ENCODE measurements at regions not wholly inside any gene's neighbourhood (a gene's known extent, or its start where the extent isn't known, plus 50 kb on each side); places are given as distances from the start of the nearest gene placed in this dataset.

DNA sequence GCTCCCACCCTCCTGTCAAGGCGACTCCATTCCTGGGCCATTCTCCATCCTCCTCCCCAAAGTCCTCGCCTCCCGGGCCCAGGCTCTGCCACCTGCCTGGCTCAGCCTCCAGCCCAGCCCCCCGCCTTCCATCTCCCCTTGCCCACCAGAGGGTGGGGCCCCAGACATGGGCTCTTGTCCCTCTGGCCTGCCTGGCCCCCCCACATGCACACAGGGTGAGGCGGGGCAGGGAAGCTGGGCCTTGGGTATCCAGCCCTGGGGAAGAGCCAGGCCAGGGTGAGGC, 95.2 kb downstream of the YTHDF1 start:
- H3K27ac ChIP-seq (replicated peaks; ENCODE audit: low read length) = no peak overlapping the region
- H3K27me3 ChIP-seq (ENCODE audit: control insufficient read depth in 3 of 3, insufficient read depth in 3 of 3, low read depth in 1 of 3, low read length in 3 of 3) = peaks cover 0 to 67% (median 17%) of the 10 kb centered on the region in 3 experiments
- H3K9me3 ChIP-seq (replicated peaks in 1 of 2; ENCODE audit: control insufficient read depth in 2 of 2, insufficient read depth in 1 of 2, low read depth in 1 of 2, low read length in 2 of 2) = no peaks in the 10 kb centered on the region
- no peak overlapping the region for H4K91ac ChIP-seq (ENCODE audit: low read depth, low read length, poor library complexity)
- no peak overlapping the region for H2BK15ac ChIP-seq (ENCODE audit: low read length)
- no peak overlapping the region for H3K4me3 ChIP-seq (ENCODE audit: low read length in 2 of 2)
- peaks cover 8% of the 10 kb centered on the region for H3K79me1 ChIP-seq (ENCODE audit: low read depth, low read length)
- no peak overlapping the region for H3K18ac ChIP-seq (ENCODE audit: low read length)
- H3K9ac ChIP-seq (ENCODE audit: low read depth, low read length, poor library complexity) = no peak overlapping the region
- H3K4me1 ChIP-seq (ENCODE audit: control insufficient read depth in 2 of 2, insufficient read depth in 1 of 2, low read depth in 1 of 2, low read length in 2 of 2) = peaks cover 4 to 7% of the 10 kb centered on the region in 2 donors
- peak overlapping the region; percentile 51 for H3K23ac ChIP-seq (ENCODE audit: low read depth, low read length, poor library complexity)
- no peak overlapping the region for H2BK12ac ChIP-seq (ENCODE audit: low read length)
- no peak overlapping the region for H2BK120ac ChIP-seq (ENCODE audit: low read depth, low read length)
- no peak overlapping the region for H2AK5ac ChIP-seq (ENCODE audit: low read depth, low read length)
- no peak for DNase-seq (ENCODE audit: low spot score)
- no peak overlapping the region for H3K14ac ChIP-seq (ENCODE audit: low read length)
- H4K8ac ChIP-seq (ENCODE audit: low read depth, low read length) = no peak overlapping the region
- H2BK5ac ChIP-seq (ENCODE audit: low read length) = peak overlapping the region; percentile 60
- no peak overlapping the region for H3K4me2 ChIP-seq (ENCODE audit: insufficient read depth, low read length, poor library complexity, severe bottlenecking)
- WGBS, 2 donors (ENCODE audit: extremely low coverage in 2 of 2, insufficient read length in 2 of 2, insufficient replicate concordance in 1 of 2) = no CpG with 5 or more reads among the region's 5 CpGs
- H2AFZ ChIP-seq (ENCODE audit: low read length) = no peak overlapping the region
- no peak overlapping the region for H3K4ac ChIP-seq (ENCODE audit: low read length)
- no peaks in the 10 kb centered on the region for H3K36me3 ChIP-seq (replicated peaks in 1 of 2; ENCODE audit: control insufficient read depth in 2 of 2, insufficient read depth in 2 of 2, low read length in 2 of 2)

DNA sequence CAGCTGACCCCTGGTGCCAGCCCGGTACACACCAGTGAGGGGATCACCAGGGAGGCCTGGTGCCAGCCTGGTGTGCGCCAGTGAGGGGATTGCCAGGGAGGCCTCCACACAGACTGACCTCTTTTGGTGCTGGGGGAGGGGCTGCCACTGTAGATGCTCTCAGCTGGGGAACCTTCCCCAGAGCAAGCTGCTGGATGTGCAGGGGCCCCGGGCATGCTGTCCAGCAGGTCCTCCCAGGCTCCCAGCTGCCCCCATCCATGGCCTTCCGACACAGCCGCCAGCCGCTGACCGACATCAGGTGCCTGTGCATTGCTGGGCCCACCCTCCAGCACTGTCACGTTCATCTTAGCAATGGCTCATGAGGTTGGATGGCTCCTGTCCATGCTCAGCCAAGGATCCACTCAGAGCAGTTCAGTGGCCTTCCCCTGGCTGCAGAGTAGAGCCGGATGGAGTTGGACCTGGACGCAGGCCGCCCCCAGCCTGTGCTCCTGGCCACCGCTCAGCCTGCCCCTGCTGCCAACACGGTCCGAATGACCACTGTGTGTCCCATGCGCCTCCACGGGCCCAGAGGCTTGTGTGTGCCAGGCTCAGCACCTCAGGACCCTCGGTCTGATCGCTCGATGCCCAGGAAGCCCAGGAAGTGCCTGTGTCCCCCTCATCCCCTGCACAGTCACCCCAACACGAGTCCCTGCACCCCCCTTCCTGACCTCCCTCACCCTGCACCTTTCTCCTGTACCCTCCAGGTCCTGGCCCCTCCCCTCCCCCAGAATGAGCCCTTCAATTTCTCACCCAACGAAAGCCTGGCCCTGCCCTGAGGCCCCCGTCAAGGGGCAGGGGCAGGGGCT, 95.7 kb downstream of the YTHDF1 start:
- Histone ChIP-seq H3K9ac (ENCODE audit: low read depth, low read length, poor library complexity) (no peak overlapping the region), H2BK5ac (ENCODE audit: low read length) (peak overlapping the region; percentile 60), H3K27me3 (ENCODE audit: control insufficient read depth in 3 of 3, insufficient read depth in 3 of 3, low read depth in 1 of 3, low read length in 3 of 3) (peaks cover 0 to 67% (median 21%) of the 10 kb centered on the region in 3 experiments), H2AK5ac (ENCODE audit: low read depth, low read length) (peak overlapping the region; percentile 70), H3K23ac (ENCODE audit: low read depth, low read length, poor library complexity) (no peak overlapping the region), H4K8ac (ENCODE audit: low read depth, low read length) (no peak overlapping the region), H3K79me1 (ENCODE audit: low read depth, low read length) (peaks cover 8% of the 10 kb centered on the region), H3K18ac (ENCODE audit: low read length) (peak overlapping the region; percentile 94), H3K4ac (ENCODE audit: low read length) (no peak overlapping the region), H3K4me2 (ENCODE audit: insufficient read depth, low read length, poor library complexity, severe bottlenecking) (no peak overlapping the region), H3K14ac (ENCODE audit: low read length) (peak overlapping the region; percentile 94), H3K9me3 (replicated peaks in 1 of 2; ENCODE audit: control insufficient read depth in 2 of 2, insufficient read depth in 1 of 2, low read depth in 1 of 2, low read length in 2 of 2) (no peaks in the 10 kb centered on the region), H3K4me1 (ENCODE audit: control insufficient read depth in 2 of 2, insufficient read depth in 1 of 2, low read depth in 1 of 2, low read length in 2 of 2) (peaks cover 4 to 6% of the 10 kb centered on the region in 2 donors), H4K91ac (ENCODE audit: low read depth, low read length, poor library complexity) (no peak overlapping the region), H3K27ac (replicated peaks; ENCODE audit: low read length) (no peak overlapping the region), H2BK120ac (ENCODE audit: low read depth, low read length) (no peak overlapping the region), H3K4me3 (ENCODE audit: low read length in 2 of 2) (peak overlapping the region in 1 of 2 donors; percentile 19), H3K36me3 (replicated peaks in 1 of 2; ENCODE audit: control insufficient read depth in 2 of 2, insufficient read depth in 2 of 2, low read length in 2 of 2) (no peaks in the 10 kb centered on the region), H2BK15ac (ENCODE audit: low read length) (peak overlapping the region; percentile 58), H2AFZ (ENCODE audit: low read length) (no peak overlapping the region), H2BK12ac (ENCODE audit: low read length) (peak overlapping the region; percentile 41)
- no peak for DNase-seq (ENCODE audit: low spot score)
- WGBS, 2 donors (ENCODE audit: extremely low coverage in 2 of 2, insufficient read length in 2 of 2, insufficient replicate concordance in 1 of 2) = no CpG with 5 or more reads among the region's 22 CpGs

GRCh38 chr20:63119121-63119962, 96.6 kb downstream of the YTHDF1 start:
- no peak overlapping the region for H3K4ac ChIP-seq (ENCODE audit: low read length)
- H2BK120ac ChIP-seq (ENCODE audit: low read depth, low read length) = no peak overlapping the region
- H3K4me1 ChIP-seq (ENCODE audit: control insufficient read depth in 2 of 2, insufficient read depth in 1 of 2, low read depth in 1 of 2, low read length in 2 of 2) = no peaks in the 10 kb centered on the region
- H3K4me3 ChIP-seq (ENCODE audit: low read length in 2 of 2) = no peak overlapping the region
- peaks cover 0 to 65% (median 24%) of the 10 kb centered on the region in 3 experiments for H3K27me3 ChIP-seq (ENCODE audit: control insufficient read depth in 3 of 3, insufficient read depth in 3 of 3, low read depth in 1 of 3, low read length in 3 of 3)
- H3K79me1 ChIP-seq (ENCODE audit: low read depth, low read length) = peaks cover 8% of the 10 kb centered on the region
- H2BK15ac ChIP-seq (ENCODE audit: low read length) = no peak overlapping the region
- H3K4me2 ChIP-seq (ENCODE audit: insufficient read depth, low read length, poor library complexity, severe bottlenecking) = peak overlapping the region; percentile 11
- no peak overlapping the region for H2BK12ac ChIP-seq (ENCODE audit: low read length)
- no peak overlapping the region for H2AFZ ChIP-seq (ENCODE audit: low read length)
- no peak overlapping the region for H4K91ac ChIP-seq (ENCODE audit: low read depth, low read length, poor library complexity)
- WGBS, 2 donors (ENCODE audit: extremely low coverage in 2 of 2, insufficient read length in 2 of 2, insufficient replicate concordance in 1 of 2) = no CpG with 5 or more reads among the region's 23 CpGs
- H4K8ac ChIP-seq (ENCODE audit: low read depth, low read length) = no peak overlapping the region
- H3K36me3 ChIP-seq (replicated peaks in 1 of 2; ENCODE audit: control insufficient read depth in 2 of 2, insufficient read depth in 2 of 2, low read length in 2 of 2) = no peaks in the 10 kb centered on the region
- H3K23ac ChIP-seq (ENCODE audit: low read depth, low read length, poor library complexity) = peak overlapping the region; percentile 31
- no peak overlapping the region for H2BK5ac ChIP-seq (ENCODE audit: low read length)
- H2AK5ac ChIP-seq (ENCODE audit: low read depth, low read length) = no peak overlapping the region
- no peak for DNase-seq (ENCODE audit: low spot score)
- H3K9ac ChIP-seq (ENCODE audit: low read depth, low read length, poor library complexity) = peak overlapping the region; percentile 44
- no peak overlapping the region for H3K27ac ChIP-seq (replicated peaks; ENCODE audit: low read length)
- peak overlapping the region; percentile 89 for H3K14ac ChIP-seq (ENCODE audit: low read length)
- peaks cover 0 to 2% of the 10 kb centered on the region in 2 donors for H3K9me3 ChIP-seq (replicated peaks in 1 of 2; ENCODE audit: control insufficient read depth in 2 of 2, insufficient read depth in 1 of 2, low read depth in 1 of 2, low read length in 2 of 2)
- H3K18ac ChIP-seq (ENCODE audit: low read length) = no peak overlapping the region

Measured in neuronal stem cell (in vitro differentiated cells).